GM18861 (cell line): ENCODE measurements at regions not wholly inside any gene's neighbourhood (a gene's known extent, or its start where the extent isn't known, plus 50 kb on each side); places are given as distances from the start of the nearest gene placed in this dataset.

Experiments
- ATAC-seq: cut with Tn5 transposase; IDR thresholded peaks from one replicate; pipeline ENCODE4 v1.9.1; 2021; ENCODE audit not compliant: unreplicated experiment

- ATAC-seq = no peak
Measured at GRCh38 chr2:57119141-57119540, 927.5 kb upstream of the VRK2 start.

- no peak for ATAC-seq
Measured at GRCh38 chr2:57126410-57126809, 920.2 kb upstream of the VRK2 start.

GRCh38 chr2:57139179-57139578 lies 907.4 kb upstream of the VRK2 start:
- no peak for ATAC-seq

GRCh38 chr2:57141269-57141668 lies 905.3 kb upstream of the VRK2 start:
- no peak for ATAC-seq

GRCh38 chr2:57146951-57147350 lies 899.7 kb upstream of the VRK2 start:
- ATAC-seq = no peak

- ATAC-seq = no peak
Measured at GRCh38 chr2:57156231-57156924, 890.2 kb upstream of the VRK2 start.

GRCh38 chr2:57160976-57161375 lies 885.6 kb upstream of the VRK2 start:
- ATAC-seq = no peak

GRCh38 chr2:57177176-57177575 lies 869.4 kb upstream of the VRK2 start:
- ATAC-seq = no peak

- ATAC-seq = no peak
Measured at GRCh38 chr2:57180042-57180567, 866.5 kb upstream of the VRK2 start.

GRCh38 chr2:57180678-57181077 lies 865.9 kb upstream of the VRK2 start:
- no peak for ATAC-seq

GRCh38 chr2:57181315-57182038 lies 865.1 kb upstream of the VRK2 start:
- no peak for ATAC-seq

GRCh38 chr2:57182916-57183315 lies 863.7 kb upstream of the VRK2 start:
- ATAC-seq = no peak

GRCh38 chr2:57185568-57185967 lies 861.0 kb upstream of the VRK2 start:
- no peak for ATAC-seq

GRCh38 chr2:57190007-57190406 lies 856.6 kb upstream of the VRK2 start:
- ATAC-seq = no peak

GRCh38 chr2:57199663-57200062 lies 846.9 kb upstream of the VRK2 start:
- no peak for ATAC-seq

- no peak for ATAC-seq
Measured at GRCh38 chr2:57204364-57204763, 842.2 kb upstream of the VRK2 start.

- no peak for ATAC-seq
Measured at GRCh38 chr2:57205241-57205640, 841.4 kb upstream of the VRK2 start.

GRCh38 chr2:57207191-57207590 lies 839.4 kb upstream of the VRK2 start:
- ATAC-seq = no peak

GRCh38 chr2:57209799-57210198 lies 836.8 kb upstream of the VRK2 start:
- no peak for ATAC-seq

GRCh38 chr2:57210855-57211254 lies 835.8 kb upstream of the VRK2 start:
- ATAC-seq = no peak

- ATAC-seq = no peak
Measured at GRCh38 chr2:57217013-57217412, 829.6 kb upstream of the VRK2 start.

- ATAC-seq = no peak
Measured at GRCh38 chr2:57218206-57218605, 828.4 kb upstream of the VRK2 start.
